ENCODE measurements at regions not wholly inside any gene's neighbourhood (a gene's known extent, or its start where the extent isn't known, plus 50 kb on each side); places are given as distances from the start of the nearest gene placed in this dataset.

GRCh38 chr13:73995736-73996135 is 138.5 kb downstream of the KLF12 start:
- H3K36me3 ChIP-seq (ENCODE audit: low read depth, low read length): no peaks in the 10 kb centered on the region
- ChIA-PET CTCF (no interaction called here), POLR2A (ENCODE audit: unreplicated experiment) (no interaction called here)
- H3K9me2 ChIP-seq (replicated peaks; ENCODE audit: low read length): no peaks in the 10 kb centered on the region
- no peaks in the 10 kb centered on the region for H3K27me3 ChIP-seq (ENCODE audit: low read length)
- intact Hi-C loops (cut with micrococcal nuclease): no loop called here
- no peaks in the 10 kb centered on the region for H4K20me1 ChIP-seq (ENCODE audit: low read length)
- no peak overlapping the region for H2AFZ ChIP-seq (ENCODE audit: low read length)
- BruUV-seq (replicated peaks): no TSS peak
- no peak overlapping the region for H3K4me2 ChIP-seq (ENCODE audit: low read length)
- H3K4me1 ChIP-seq (ENCODE audit: insufficient read depth, low read length): no peaks in the 10 kb centered on the region
- no peaks in the 10 kb centered on the region for H3K9me3 ChIP-seq (ENCODE audit: low read length)
- no peak overlapping the region for H3K4me3 ChIP-seq (ENCODE audit: low read length)
- no peak overlapping the region for H3K9ac ChIP-seq (ENCODE audit: low read length)
- DNase-seq (no peak), ATAC-seq (no peak)
- H3F3A ChIP-seq (ENCODE audit: low read length, unreplicated experiment): no peaks in the 10 kb centered on the region
- no peak for TF ChIP-seq EZH2 (IDR thresholded peaks at IDR 0.05; ENCODE audit: low read length, unreplicated experiment)
- no peak overlapping the region for H3K27ac ChIP-seq (ENCODE audit: low read length)
- no peaks in the 10 kb centered on the region for H3K79me2 ChIP-seq (ENCODE audit: low read length)

GRCh38 chr13:73993661-73994060 is 140.5 kb downstream of the KLF12 start:
- Histone ChIP-seq H3K9me2 (replicated peaks; ENCODE audit: low read length) (no peaks in the 10 kb centered on the region), H3F3A (ENCODE audit: low read length, unreplicated experiment) (no peaks in the 10 kb centered on the region), H3K27ac (ENCODE audit: low read length) (no peak overlapping the region), H3K9me3 (ENCODE audit: low read length) (no peaks in the 10 kb centered on the region), H3K27me3 (ENCODE audit: low read length) (no peaks in the 10 kb centered on the region), H3K36me3 (ENCODE audit: low read depth, low read length) (no peaks in the 10 kb centered on the region), H3K4me1 (ENCODE audit: insufficient read depth, low read length) (no peaks in the 10 kb centered on the region), H3K4me2 (ENCODE audit: low read length) (no peak overlapping the region), H2AFZ (ENCODE audit: low read length) (no peak overlapping the region), H3K79me2 (ENCODE audit: low read length) (no peaks in the 10 kb centered on the region), H4K20me1 (ENCODE audit: low read length) (no peaks in the 10 kb centered on the region), H3K9ac (ENCODE audit: low read length) (no peak overlapping the region), H3K4me3 (ENCODE audit: low read length) (no peak overlapping the region)
- intact Hi-C loops (cut with micrococcal nuclease): no loop called here
- DNase-seq (no peak), ATAC-seq (peak; percentile 24; the same call in 1 of the 2 replicates)
- TF ChIP-seq CTCF (conservative IDR thresholded peaks at IDR 0.05; ENCODE audit: low read depth, low read length) (no peak), EZH2 (IDR thresholded peaks at IDR 0.05; ENCODE audit: low read length, unreplicated experiment) (no peak), EZH2phosphoT487 (IDR thresholded peaks at IDR 0.05; ENCODE audit: borderline replicate concordance, low read length) (no peak)
- ChIA-PET CTCF (no interaction called here), POLR2A (ENCODE audit: unreplicated experiment) (no interaction called here)
- BruUV-seq (replicated peaks): no TSS peak

- H3K9ac ChIP-seq (ENCODE audit: low read length): no peak overlapping the region
- ATAC-seq: no peak
- no peak for DNase-seq
- ChIA-PET CTCF (no interaction called here), POLR2A (ENCODE audit: unreplicated experiment) (no interaction called here)
- no TSS peak for BruUV-seq (replicated peaks)
- no peak overlapping the region for H3K27ac ChIP-seq (ENCODE audit: low read length)
- no peaks in the 10 kb centered on the region for H3K9me2 ChIP-seq (replicated peaks; ENCODE audit: low read length)
- H2AFZ ChIP-seq (ENCODE audit: low read length): no peak overlapping the region
- no peak overlapping the region for H3K4me2 ChIP-seq (ENCODE audit: low read length)
- H3K4me3 ChIP-seq (ENCODE audit: low read length): no peak overlapping the region
- H3K27me3 ChIP-seq (ENCODE audit: low read length): no peaks in the 10 kb centered on the region
- intact Hi-C loops (cut with micrococcal nuclease): no loop called here
- H3K79me2 ChIP-seq (ENCODE audit: low read length): no peaks in the 10 kb centered on the region
- H3K4me1 ChIP-seq (ENCODE audit: insufficient read depth, low read length): no peaks in the 10 kb centered on the region
- no peaks in the 10 kb centered on the region for H4K20me1 ChIP-seq (ENCODE audit: low read length)
- H3K9me3 ChIP-seq (ENCODE audit: low read length): no peaks in the 10 kb centered on the region
- no peaks in the 10 kb centered on the region for H3K36me3 ChIP-seq (ENCODE audit: low read depth, low read length)
- TF ChIP-seq EZH2phosphoT487 (IDR thresholded peaks at IDR 0.05; ENCODE audit: borderline replicate concordance, low read length) (no peak), CTCF (conservative IDR thresholded peaks at IDR 0.05; ENCODE audit: low read depth, low read length) (no peak), EZH2 (IDR thresholded peaks at IDR 0.05; ENCODE audit: low read length, unreplicated experiment) (no peak)
- no peaks in the 10 kb centered on the region for H3F3A ChIP-seq (ENCODE audit: low read length, unreplicated experiment)
These were observed 142.3 kb downstream of the KLF12 start for GRCh38 chr13:73991884-73992283.

All from PC-3 (cell line).